Eye (tissue), 1 donor: ENCODE measurements at regions not wholly inside any gene's neighbourhood (a gene's known extent, or its start where the extent isn't known, plus 50 kb on each side); places are given as distances from the start of the nearest gene placed in this dataset.

Experiments used
- DNase-seq: peaks from one replicate; pipeline ENCODE4 v3.0.0-alpha.2; 2015

DNA sequence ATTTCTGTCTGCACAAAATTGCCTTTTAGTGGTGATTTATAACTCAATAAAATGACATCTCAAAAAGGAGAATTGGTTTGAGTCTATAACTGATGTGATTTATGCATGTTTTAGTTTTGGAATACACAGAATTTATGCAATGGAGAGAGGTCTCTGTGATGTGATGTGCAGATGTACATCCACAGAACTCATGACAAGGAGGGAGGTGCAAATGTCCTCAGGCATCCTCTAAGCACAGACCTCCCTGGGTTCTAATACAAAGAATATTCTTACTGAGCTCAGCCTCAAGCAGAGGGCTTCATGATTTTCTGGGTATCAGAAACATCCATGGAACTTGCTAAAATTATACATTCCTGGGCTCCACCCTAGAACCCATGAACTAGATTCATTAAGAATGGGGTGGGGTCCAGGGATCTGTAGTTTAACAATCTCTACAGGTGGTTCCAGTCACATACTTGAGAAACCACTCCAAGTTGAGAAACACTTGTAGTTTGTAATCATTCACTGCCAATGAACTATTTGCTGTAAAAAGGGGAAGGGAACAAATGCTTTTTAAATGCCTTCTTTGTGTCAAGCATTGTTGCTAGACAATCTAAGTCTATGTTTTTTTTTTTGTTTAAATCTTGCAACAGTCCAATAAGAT, 60.2 kb upstream of the NEDD9 start:
- DNase-seq, result no peak

DNA sequence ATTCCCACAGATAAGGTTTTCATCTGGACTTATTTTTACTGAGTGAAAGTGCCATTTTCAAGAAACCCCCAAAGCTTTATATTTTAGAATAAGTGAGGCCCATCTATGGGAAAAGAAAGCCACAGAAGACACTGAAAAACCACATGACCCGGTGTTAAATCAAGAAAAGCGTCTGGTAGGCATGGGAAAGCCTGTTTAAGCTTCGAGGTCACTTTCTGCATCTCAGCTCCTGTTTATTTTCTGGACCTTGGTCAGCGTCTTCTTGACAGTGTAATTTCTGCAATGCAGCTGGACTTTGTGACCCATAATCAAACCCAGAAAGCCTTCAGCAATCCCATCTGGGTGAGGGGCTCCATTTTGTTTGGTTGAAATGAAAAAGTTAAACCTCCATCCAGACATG, 59.6 kb upstream of the NEDD9 start:
- DNase-seq, result no peak

DNA sequence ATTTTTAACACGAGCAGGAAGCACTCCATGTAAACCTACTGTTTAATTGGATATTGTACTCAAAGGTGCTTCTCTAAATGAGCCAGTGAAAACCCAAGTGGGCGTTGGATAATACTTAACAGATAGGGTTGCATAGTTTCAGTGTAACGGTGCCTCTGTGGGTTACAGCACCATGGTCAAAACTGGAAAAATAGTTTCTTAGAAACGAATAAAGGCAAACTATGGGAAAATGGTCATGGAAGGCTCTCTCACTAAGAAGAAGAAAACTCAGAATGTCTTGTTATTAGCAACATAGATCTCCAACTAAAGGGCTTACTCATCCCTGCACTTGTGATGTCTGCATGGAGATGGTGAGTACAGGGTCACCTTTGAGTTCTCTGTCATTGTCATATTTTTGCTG, 59.1 kb upstream of the NEDD9 start:
- DNase-seq, result no peak

DNA sequence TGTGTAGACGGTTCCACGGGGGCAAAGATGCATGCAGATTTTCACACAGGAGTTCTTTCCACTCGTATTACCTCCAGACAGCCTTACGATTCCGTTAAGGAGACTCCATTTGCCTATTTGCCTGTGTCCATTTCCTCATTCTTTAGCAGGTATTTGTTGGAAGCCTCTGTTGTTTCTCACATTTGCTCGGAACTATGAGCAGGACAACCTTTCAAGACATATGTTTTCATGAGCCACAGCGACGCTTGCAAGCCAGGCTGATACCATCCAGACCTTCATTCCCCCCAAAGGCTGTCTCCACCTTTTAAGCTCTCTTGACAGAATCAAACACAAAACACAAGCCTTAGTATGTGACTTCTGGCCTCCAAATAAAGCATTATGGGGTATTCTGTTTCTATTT, 57.6 kb upstream of the NEDD9 start:
- DNase-seq, result no peak

DNA sequence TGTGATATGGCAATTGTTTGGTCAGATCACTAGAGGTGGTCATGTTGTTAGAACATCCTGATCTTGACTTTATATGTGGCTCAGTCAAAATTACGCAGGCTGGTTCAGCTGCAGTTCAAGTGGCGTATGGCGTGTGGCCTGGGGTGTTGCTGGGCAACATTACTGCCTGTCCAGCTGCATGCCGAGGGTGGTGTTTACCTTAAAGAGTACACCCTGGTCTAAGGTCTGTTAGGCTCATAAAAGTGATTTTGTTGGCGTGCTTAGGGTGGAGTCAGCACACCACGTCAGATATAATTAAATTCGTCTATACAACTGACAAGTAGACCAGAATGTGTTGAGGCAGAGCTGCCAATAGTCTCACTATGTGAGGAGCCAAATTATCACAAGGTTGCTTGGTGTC, 55.6 kb upstream of the NEDD9 start:
- DNase-seq, result no peak

DNA sequence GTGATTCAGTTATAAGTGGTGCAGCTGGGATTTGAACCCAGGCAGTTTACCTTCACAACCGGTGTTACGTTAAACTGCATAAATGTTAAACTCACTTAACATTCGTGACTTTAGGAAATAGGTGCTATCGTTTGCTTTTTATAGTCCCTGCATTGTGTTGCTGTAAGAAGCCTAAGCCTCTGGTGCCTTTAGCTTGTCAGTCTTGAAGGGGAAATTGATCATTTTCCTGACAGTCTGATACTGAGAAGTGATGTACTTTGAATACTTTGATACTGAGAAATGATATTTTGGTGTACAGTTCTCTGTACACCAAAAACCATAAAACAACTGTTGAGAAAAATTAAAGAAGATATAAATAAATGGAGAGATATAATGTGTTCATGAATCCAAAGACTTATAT, 52.5 kb upstream of the NEDD9 start:
- DNase-seq, result no peak

DNA sequence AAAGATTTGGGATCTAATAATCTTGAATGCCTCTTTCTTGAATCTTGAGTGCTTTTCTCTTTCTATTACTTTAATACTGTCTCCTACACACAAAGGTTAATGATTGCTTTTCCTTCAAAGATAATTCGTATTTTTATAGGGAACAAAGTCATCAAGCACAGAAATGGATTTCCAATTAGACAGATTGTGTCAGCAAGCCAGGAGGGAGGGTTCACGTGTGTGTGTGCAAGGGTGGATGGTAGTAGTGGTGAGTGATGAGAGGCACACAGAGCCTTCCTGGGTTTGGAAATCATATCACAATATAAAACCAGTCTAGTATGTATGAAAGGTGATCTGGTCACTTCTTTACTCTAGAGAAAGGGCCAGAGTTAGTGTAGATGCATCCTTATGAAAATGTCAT, 51.2 kb upstream of the NEDD9 start:
- no peak for DNase-seq

DNA sequence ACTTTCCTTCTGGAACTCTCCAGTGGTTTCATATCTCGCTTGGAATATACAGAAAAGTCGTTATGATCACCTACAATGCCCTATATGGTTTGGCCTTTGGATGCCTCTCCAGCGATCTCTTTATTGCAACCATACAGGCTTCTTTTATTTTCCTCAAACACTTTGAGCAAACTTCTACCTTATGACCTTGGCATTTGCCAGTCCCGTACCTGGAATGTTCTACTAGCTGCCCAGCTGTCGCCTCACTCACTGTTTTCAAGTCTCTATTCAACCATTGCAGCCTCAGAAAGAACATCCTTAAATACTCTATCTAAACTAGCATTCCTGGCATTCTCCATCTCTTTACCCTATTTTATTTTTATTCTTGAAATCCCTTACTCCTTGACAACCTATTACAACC, 50.4 kb upstream of the NEDD9 start:
- DNase-seq, result no peak
